ENCODE measurements at regions not wholly inside any gene's neighbourhood (a gene's known extent, or its start where the extent isn't known, plus 50 kb on each side); places are given as distances from the start of the nearest gene placed in this dataset.

DNA sequence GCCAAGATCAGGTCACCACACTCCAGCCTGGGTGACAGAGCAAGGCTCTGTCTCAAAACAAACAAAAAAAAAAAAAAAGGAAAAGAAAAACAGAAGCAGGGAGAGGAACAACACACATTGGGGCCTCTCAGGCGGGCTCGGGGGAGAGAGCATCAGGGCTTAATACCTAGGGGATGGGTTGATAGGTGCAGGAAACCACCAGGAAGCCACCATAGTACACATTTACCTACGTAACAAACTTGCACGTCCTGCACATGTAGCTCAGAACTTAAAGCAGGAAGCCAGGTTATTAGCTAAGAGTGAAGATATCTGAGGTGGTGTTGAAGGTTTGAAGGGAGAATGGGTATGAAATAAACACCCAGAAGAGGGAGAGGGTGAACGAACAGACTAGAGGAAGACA lies 81.0 kb upstream of the PMAIP1 start:
- no peak for TF ChIP-seq GATA2 (IDR thresholded peaks at IDR 0.05; ENCODE audit: low read depth, low read length)
- TF ChIP-seq GATA3 (IDR thresholded peaks at IDR 0.05; ENCODE audit: low read depth, low read length), result no peak

- TF ChIP-seq GATA2 (IDR thresholded peaks at IDR 0.05; ENCODE audit: low read depth, low read length) (no peak), GATA3 (IDR thresholded peaks at IDR 0.05; ENCODE audit: low read depth, low read length) (no peak)
Observed at GRCh38 chr18:59814891-59815290, 84.9 kb upstream of the PMAIP1 start.

- TF ChIP-seq GATA2 (IDR thresholded peaks at IDR 0.05; ENCODE audit: low read depth, low read length) (no peak), GATA3 (IDR thresholded peaks at IDR 0.05; ENCODE audit: low read depth, low read length) (no peak)
Observed at GRCh38 chr18:59813942-59814341, 85.9 kb upstream of the PMAIP1 start.

DNA sequence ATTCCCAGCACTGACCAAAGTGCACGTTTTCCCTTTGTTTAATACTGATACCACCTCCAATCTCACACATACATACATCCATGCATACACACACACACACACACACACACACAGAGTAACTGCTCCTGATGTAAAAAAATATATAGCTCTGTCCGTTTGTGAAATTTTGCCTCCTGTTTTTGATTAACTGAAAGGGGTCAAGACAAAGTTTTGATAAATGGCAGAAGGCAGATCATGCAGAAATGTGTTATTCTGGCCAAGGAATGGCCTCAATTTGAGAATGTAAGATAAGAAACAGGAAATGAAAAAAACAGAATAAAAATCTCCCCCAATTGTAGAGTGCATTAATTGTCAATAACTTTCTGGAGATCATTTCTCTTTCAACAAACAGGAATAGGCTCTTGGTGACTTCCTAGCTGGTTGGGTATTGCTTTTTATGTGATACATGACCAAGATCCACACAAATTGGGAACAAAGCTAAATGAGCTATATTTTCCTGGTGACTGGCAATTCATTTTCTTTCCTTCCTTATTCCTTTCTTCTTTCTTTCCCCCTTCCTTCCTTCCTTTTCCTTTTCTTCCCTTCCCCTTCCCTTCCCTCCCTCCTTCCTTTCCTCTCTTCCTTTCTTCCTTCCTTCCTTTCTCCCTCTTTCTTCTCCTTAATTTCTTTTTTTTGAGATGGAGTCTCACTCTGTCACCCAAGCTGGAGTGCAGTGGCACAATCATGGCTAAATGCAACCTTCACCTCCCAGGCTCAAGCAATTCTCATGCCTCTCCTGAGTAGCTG lies 88.9 kb upstream of the PMAIP1 start:
- TF ChIP-seq GATA2 (IDR thresholded peaks at IDR 0.05; ENCODE audit: low read depth, low read length), result peak; percentile 18; the same call in 1 of the 2 replicates
- no peak for TF ChIP-seq GATA3 (IDR thresholded peaks at IDR 0.05; ENCODE audit: low read depth, low read length)

GRCh38 chr18:59810183-59810582 lies 89.6 kb upstream of the PMAIP1 start:
- TF ChIP-seq GATA3 (IDR thresholded peaks at IDR 0.05; ENCODE audit: low read depth, low read length) (no peak), GATA2 (IDR thresholded peaks at IDR 0.05; ENCODE audit: low read depth, low read length) (no peak)

DNA sequence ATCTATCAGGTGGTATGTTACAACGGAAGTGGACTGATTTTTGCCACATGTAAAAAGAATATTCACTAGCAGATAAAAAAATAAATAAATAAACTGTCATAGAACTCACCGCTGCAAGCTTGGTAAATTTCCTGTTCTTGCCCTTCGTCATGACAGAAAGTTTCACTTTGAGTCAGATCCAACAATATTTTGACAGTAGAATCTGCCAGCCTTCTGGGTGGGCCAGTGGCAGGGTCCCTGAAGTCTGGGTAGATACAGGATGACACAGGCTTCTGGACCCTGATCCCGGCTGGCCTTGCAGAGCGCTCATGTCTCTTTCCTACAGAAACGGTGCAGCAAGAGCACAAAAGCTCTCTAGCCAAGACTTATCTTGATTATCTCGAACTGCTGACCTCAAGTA lies 97.8 kb upstream of the PMAIP1 start:
- TF ChIP-seq GATA3 (IDR thresholded peaks at IDR 0.05; ENCODE audit: low read depth, low read length), result no peak

- TF ChIP-seq GATA2 (IDR thresholded peaks at IDR 0.05; ENCODE audit: low read depth, low read length) (no peak), GATA3 (IDR thresholded peaks at IDR 0.05; ENCODE audit: low read depth, low read length) (no peak)
Observed at GRCh38 chr18:59801576-59801975, 98.2 kb upstream of the PMAIP1 start.

DNA sequence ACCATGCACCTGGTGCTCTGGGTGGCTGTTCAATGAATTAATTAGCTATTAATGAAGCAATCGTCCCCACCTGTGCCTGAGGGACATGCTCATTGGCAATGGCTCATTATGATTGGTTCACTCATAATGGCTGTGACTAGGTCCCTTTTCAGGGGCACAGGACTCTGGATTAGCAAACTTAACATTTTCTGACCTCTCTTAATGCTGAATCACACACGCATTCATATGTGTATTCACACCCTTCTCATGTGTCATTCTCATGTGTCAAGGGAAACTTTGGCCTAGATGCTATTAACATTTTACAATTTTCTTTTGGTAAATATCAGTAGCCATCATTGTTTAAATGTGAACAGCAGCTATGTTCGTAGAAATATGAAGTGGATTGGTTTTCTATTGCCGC lies 98.9 kb upstream of the PMAIP1 start:
- TF ChIP-seq GATA2 (IDR thresholded peaks at IDR 0.05; ENCODE audit: low read depth, low read length) (no peak), GATA3 (IDR thresholded peaks at IDR 0.05; ENCODE audit: low read depth, low read length) (no peak)

DNA sequence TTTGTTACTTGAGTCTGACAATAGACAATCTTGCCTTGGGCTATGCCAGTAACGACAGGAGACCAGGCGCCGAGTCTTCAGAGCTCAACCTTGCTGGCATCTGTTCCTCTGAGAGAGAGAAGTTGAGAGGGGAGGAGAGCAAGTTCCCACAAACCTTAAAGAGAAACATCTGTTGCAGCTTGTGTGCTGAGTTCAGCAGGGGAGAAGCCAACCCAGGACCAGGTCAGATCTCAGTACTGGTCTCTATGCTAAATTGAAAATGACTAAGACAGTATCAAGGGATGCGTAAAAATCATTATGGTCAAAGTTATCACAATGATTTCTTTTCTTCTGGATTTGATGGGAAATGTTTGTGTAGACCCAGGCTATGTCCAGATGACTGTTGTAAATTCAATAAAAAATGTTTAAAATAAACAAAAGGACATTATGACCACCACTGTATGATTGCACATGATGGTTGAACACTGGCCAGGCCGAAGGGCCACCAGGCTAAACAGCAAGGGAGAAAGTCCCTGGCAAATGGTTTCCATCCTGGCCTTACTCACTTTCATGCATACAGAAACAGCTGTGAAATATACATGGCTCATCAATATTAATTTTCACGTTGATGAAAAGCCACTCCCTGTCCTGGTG lies 100.3 kb upstream of the PMAIP1 start:
- no peak for TF ChIP-seq GATA2 (IDR thresholded peaks at IDR 0.05; ENCODE audit: low read depth, low read length)
- no peak for TF ChIP-seq GATA3 (IDR thresholded peaks at IDR 0.05; ENCODE audit: low read depth, low read length)

GRCh38 chr18:59795882-59796281 lies 98.7 kb upstream of the CCBE1 start:
- TF ChIP-seq GATA2 (IDR thresholded peaks at IDR 0.05; ENCODE audit: low read depth, low read length) (no peak), GATA3 (IDR thresholded peaks at IDR 0.05; ENCODE audit: low read depth, low read length) (no peak)

GRCh38 chr18:59792353-59792752 lies 95.1 kb upstream of the CCBE1 start:
- TF ChIP-seq GATA3 (IDR thresholded peaks at IDR 0.05; ENCODE audit: low read depth, low read length) (no peak), GATA2 (IDR thresholded peaks at IDR 0.05; ENCODE audit: low read depth, low read length) (no peak)

GRCh38 chr18:59788791-59789106 lies 91.5 kb upstream of the CCBE1 start:
- no peak for TF ChIP-seq GATA2 (IDR thresholded peaks at IDR 0.05; ENCODE audit: low read depth, low read length)
- TF ChIP-seq GATA3 (IDR thresholded peaks at IDR 0.05; ENCODE audit: low read depth, low read length), result no peak

DNA sequence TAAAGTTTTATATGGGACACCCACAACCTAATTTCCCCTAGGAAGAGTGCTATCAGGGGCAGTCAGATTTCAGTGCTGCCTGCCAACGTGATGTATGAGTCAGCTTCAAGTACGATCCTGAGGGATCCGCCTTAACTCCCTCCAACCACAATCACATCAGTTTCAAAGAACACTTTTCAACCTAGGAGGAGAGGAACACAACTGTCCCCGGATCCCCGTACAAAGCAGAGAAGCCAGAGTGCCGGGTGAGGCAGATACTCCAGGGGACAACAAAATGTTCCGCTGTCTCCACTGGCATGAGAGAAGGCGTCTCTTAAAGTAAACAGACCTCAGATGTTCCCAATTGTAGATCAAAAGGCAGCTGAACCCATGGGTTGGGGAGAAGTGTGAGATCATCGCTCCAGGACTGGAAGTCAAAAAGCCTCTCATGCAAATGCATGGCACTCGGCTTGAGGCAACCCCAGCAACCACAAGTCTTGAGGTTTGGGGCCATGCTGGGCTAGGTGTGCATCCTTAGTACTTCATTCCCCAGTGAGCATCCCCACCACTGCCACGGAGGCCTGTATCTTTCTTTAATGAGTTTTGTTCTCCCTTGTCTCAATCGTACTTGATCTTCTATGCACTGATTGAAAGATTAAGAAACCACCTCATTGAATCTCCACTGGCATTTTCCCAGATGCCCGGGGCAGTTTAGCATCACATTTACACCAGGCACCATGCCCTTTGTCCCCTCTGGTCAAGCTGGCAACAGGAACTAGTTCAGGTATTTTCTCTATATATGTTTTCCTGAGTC lies 91.0 kb upstream of the CCBE1 start:
- no peak for TF ChIP-seq GATA3 (IDR thresholded peaks at IDR 0.05; ENCODE audit: low read depth, low read length)
- TF ChIP-seq GATA2 (IDR thresholded peaks at IDR 0.05; ENCODE audit: low read depth, low read length), result no peak

DNA sequence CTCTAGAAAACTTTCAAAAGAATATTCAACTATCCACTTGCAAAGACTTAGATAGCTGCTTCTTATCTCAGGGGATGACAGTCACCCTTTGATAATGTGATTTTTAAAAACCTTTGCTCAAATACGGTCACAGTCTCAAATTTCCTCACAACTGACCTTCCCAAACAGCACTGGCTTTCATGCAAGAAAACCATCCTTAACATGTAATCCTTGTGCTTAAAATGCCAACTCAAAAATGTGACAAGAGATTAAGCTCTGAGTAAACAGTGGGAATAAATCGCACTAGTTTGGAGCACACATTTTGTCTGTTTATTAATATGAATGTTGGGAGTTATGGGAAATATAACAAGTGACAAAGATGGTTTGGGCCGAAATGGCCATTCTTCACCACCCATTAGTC lies 87.5 kb upstream of the CCBE1 start:
- TF ChIP-seq GATA3 (IDR thresholded peaks at IDR 0.05; ENCODE audit: low read depth, low read length) (no peak), GATA2 (IDR thresholded peaks at IDR 0.05; ENCODE audit: low read depth, low read length) (no peak)

- TF ChIP-seq GATA3 (IDR thresholded peaks at IDR 0.05; ENCODE audit: low read depth, low read length) (no peak), GATA2 (IDR thresholded peaks at IDR 0.05; ENCODE audit: low read depth, low read length) (no peak)
Observed at GRCh38 chr18:59783138-59783537, 85.9 kb upstream of the CCBE1 start.
